Stimulated activated naive CD8-positive, alpha-beta T cell treated with anti-CD3 and anti-CD28 coated beads, Interleukin-15, amount 100 ng/mL, for 72 hours (primary cell): ENCODE measurements at regions not wholly inside any gene's neighbourhood (a gene's known extent, or its start where the extent isn't known, plus 50 kb on each side); places are given as distances from the start of the nearest gene placed in this dataset.

Experiments
- ATAC-seq: fragments of 150-1000 bp; cut with Tn5 transposase; 2 replicates; pipeline ENCODE4 v1.10.0; 2021; ENCODE audit warnings: mild to moderate bottlenecking, moderate library complexity
- DNase-seq, 2 donors: peaks; one replicate each; pipeline ENCODE4 v3.0.0; 2021 to 2022
- H3K27ac Mint-ChIP-seq, 2 donors: one replicate each; pipeline ENCODE4 v1.8.0; 2022; ENCODE audit warnings: mild to moderate bottlenecking in 2 of 2, mixed read lengths in 2 of 2, moderate library complexity in 2 of 2
- H3K27me3 Mint-ChIP-seq: one replicate; pipeline ENCODE4 v1.8.0; 2022; ENCODE audit warnings: mixed read lengths
- H3K4me1 Mint-ChIP-seq: one replicate; pipeline ENCODE4 v1.8.0; 2022; ENCODE audit warnings: mild to moderate bottlenecking, mixed read lengths
- H3K4me3 Mint-ChIP-seq, 2 donors: one replicate each; pipeline ENCODE4 v1.8.0; 2022; ENCODE audit warnings: mild to moderate bottlenecking in 2 of 2, mixed read lengths in 2 of 2, moderate library complexity in 1 of 2
- H3K9me3 Mint-ChIP-seq, 2 donors: one replicate each; pipeline ENCODE4 v1.8.0; 2022; ENCODE audit warnings: mixed read lengths in 2 of 2

GRCh38 chr20:39532205-39532604 is 570.1 kb downstream of the DHX35 start:
- DNase-seq (no peak), ATAC-seq (no peak)
- Mint-ChIP-seq H3K4me1 (no peaks in the 10 kb centered on the region), H3K9me3 (no peaks in the 10 kb centered on the region), H3K27ac (no peak overlapping the region), H3K4me3 (no peak overlapping the region), H3K27me3 (no peaks in the 10 kb centered on the region)

- no peaks in the 10 kb centered on the region for H3K4me1 Mint-ChIP-seq
- H3K27me3 Mint-ChIP-seq = no peaks in the 10 kb centered on the region
- H3K9me3 Mint-ChIP-seq = no peaks in the 10 kb centered on the region
- ATAC-seq (no peak), DNase-seq (no peak)
- no peak overlapping the region for H3K27ac Mint-ChIP-seq
- H3K4me3 Mint-ChIP-seq = no peak overlapping the region
Measured at GRCh38 chr20:39528436-39528835, 566.3 kb downstream of the DHX35 start.

GRCh38 chr20:39524371-39524911 is 562.3 kb downstream of the DHX35 start:
- no peak for ATAC-seq
- Mint-ChIP-seq H3K27ac (no peak overlapping the region), H3K27me3 (no peaks in the 10 kb centered on the region)

GRCh38 chr20:39523405-39523804 is 561.3 kb downstream of the DHX35 start:
- Mint-ChIP-seq H3K27me3 (no peaks in the 10 kb centered on the region), H3K4me3 (no peak overlapping the region), H3K4me1 (no peaks in the 10 kb centered on the region), H3K27ac (no peak overlapping the region), H3K9me3 (peaks cover 0 to 7% of the 10 kb centered on the region in 2 donors)
- DNase-seq (no peak), ATAC-seq (no peak)

More at GRCh38 chr20:39524371-39524911, 562.3 kb downstream of the DHX35 start:
- Mint-ChIP-seq H3K4me1 (no peaks in the 10 kb centered on the region), H3K9me3 (peaks cover 0 to 7% of the 10 kb centered on the region in 2 donors), H3K4me3 (no peak overlapping the region)
- DNase-seq = no peak

- Mint-ChIP-seq H3K4me3 (no peak overlapping the region), H3K9me3 (peaks cover 7% of the 10 kb centered on the region in 2 donors), H3K27ac (no peak overlapping the region), H3K4me1 (no peaks in the 10 kb centered on the region), H3K27me3 (no peaks in the 10 kb centered on the region)
- DNase-seq (no peak), ATAC-seq (no peak)
Measured at GRCh38 chr20:39518654-39519053, 556.5 kb downstream of the DHX35 start.

- ATAC-seq (no peak), DNase-seq (no peak)
- Mint-ChIP-seq H3K4me3 (no peak overlapping the region), H3K9me3 (peaks cover 7% of the 10 kb centered on the region in 2 donors), H3K27me3 (no peaks in the 10 kb centered on the region), H3K4me1 (no peaks in the 10 kb centered on the region), H3K27ac (no peak overlapping the region)
Measured at GRCh38 chr20:39516964-39517363, 554.8 kb downstream of the DHX35 start.

- DNase-seq (no peak), ATAC-seq (no peak)
- H3K4me3 Mint-ChIP-seq = no peak overlapping the region
- H3K27me3 Mint-ChIP-seq = no peaks in the 10 kb centered on the region
- H3K4me1 Mint-ChIP-seq = no peaks in the 10 kb centered on the region
- H3K27ac Mint-ChIP-seq = no peak overlapping the region
- no peaks in the 10 kb centered on the region for H3K9me3 Mint-ChIP-seq
Measured at GRCh38 chr20:39504710-39505094, 542.6 kb downstream of the DHX35 start.

GRCh38 chr20:39503902-39504709 is 542.0 kb downstream of the DHX35 start:
- Mint-ChIP-seq H3K4me3 (no peak overlapping the region), H3K27me3 (no peaks in the 10 kb centered on the region), H3K9me3 (no peaks in the 10 kb centered on the region), H3K27ac (no peak overlapping the region), H3K4me1 (no peaks in the 10 kb centered on the region)
- DNase-seq (no peak), ATAC-seq (no peak)

- Mint-ChIP-seq H3K27me3 (peaks cover 13% of the 10 kb centered on the region), H3K4me1 (no peaks in the 10 kb centered on the region), H3K9me3 (peaks cover 12 to 14% of the 10 kb centered on the region in 2 donors), H3K4me3 (no peak overlapping the region), H3K27ac (no peak overlapping the region)
- ATAC-seq (no peak), DNase-seq (no peak)
Measured at GRCh38 chr20:39492223-39492797, 530.2 kb downstream of the DHX35 start.

- peaks cover 13% of the 10 kb centered on the region for H3K27me3 Mint-ChIP-seq
- no peak overlapping the region for H3K4me3 Mint-ChIP-seq
- no peak overlapping the region for H3K27ac Mint-ChIP-seq
- DNase-seq (no peak), ATAC-seq (no peak)
- H3K4me1 Mint-ChIP-seq = no peaks in the 10 kb centered on the region
- H3K9me3 Mint-ChIP-seq = peaks cover 9 to 12% of the 10 kb centered on the region in 2 donors
Measured at GRCh38 chr20:39491711-39492110, 529.6 kb downstream of the DHX35 start.

GRCh38 chr20:39489986-39490560 is 527.9 kb downstream of the DHX35 start:
- H3K4me3 Mint-ChIP-seq = no peak overlapping the region

GRCh38 chr20:39480276-39481043 is 518.3 kb downstream of the DHX35 start:
- no peaks in the 10 kb centered on the region for H3K4me1 Mint-ChIP-seq
- DNase-seq (no peak), ATAC-seq (no peak)
- no peaks in the 10 kb centered on the region for H3K27me3 Mint-ChIP-seq
- H3K27ac Mint-ChIP-seq = no peak overlapping the region
- no peaks in the 10 kb centered on the region for H3K9me3 Mint-ChIP-seq
- H3K4me3 Mint-ChIP-seq = no peak overlapping the region

More at GRCh38 chr20:39489986-39490560, 527.9 kb downstream of the DHX35 start:
- Mint-ChIP-seq H3K4me1 (no peaks in the 10 kb centered on the region), H3K27ac (no peak overlapping the region), H3K9me3 (peaks cover 9 to 10% of the 10 kb centered on the region in 2 donors), H3K27me3 (peaks cover 13% of the 10 kb centered on the region)
- DNase-seq (no peak), ATAC-seq (no peak)

- H3K27ac Mint-ChIP-seq = no peak overlapping the region
- no peaks in the 10 kb centered on the region for H3K4me1 Mint-ChIP-seq
- no peaks in the 10 kb centered on the region for H3K9me3 Mint-ChIP-seq
- H3K4me3 Mint-ChIP-seq = no peak overlapping the region
- DNase-seq (no peak), ATAC-seq (no peak)
- no peaks in the 10 kb centered on the region for H3K27me3 Mint-ChIP-seq
Measured at GRCh38 chr20:39479196-39479810, 517.2 kb downstream of the DHX35 start.

- ATAC-seq = no peak
- Mint-ChIP-seq H3K4me1 (no peaks in the 10 kb centered on the region), H3K27ac (no peak overlapping the region), H3K4me3 (no peak overlapping the region), H3K27me3 (no peaks in the 10 kb centered on the region), H3K9me3 (no peaks in the 10 kb centered on the region)
- DNase-seq = no peak
Measured at GRCh38 chr20:39474879-39475278, 512.7 kb downstream of the DHX35 start.

- no peak for ATAC-seq
- no peak for DNase-seq
- Mint-ChIP-seq H3K9me3 (peaks cover 0 to 7% of the 10 kb centered on the region in 2 donors), H3K4me3 (no peak overlapping the region), H3K4me1 (no peaks in the 10 kb centered on the region), H3K27me3 (no peaks in the 10 kb centered on the region), H3K27ac (no peak overlapping the region)
Measured at GRCh38 chr20:39473536-39473935, 511.4 kb downstream of the DHX35 start.
